ENCODE measurements at regions not wholly inside any gene's neighbourhood (a gene's known extent, or its start where the extent isn't known, plus 50 kb on each side); places are given as distances from the start of the nearest gene placed in this dataset.

- TF ChIP-seq POLR2A (IDR thresholded peaks at IDR 0.05; ENCODE audit: control extremely low read depth in 1 of 2, low read depth in 2 of 2, low read length in 2 of 2) (no peak), HDAC2 (IDR thresholded peaks at IDR 0.05; ENCODE audit: borderline replicate concordance in 1 of 2, low read depth in 2 of 2, low read length in 2 of 2) (no peak)
These were observed 154.5 kb upstream of the SATB1 start for GRCh38 chr3:18579661-18580060.

Measured in H1 (cell line).